Psoas muscle (tissue), 7 donors: ENCODE measurements at regions not wholly inside any gene's neighbourhood (a gene's known extent, or its start where the extent isn't known, plus 50 kb on each side); places are given as distances from the start of the nearest gene placed in this dataset.
"Not testable (repeated sequence)": the region's sequence is repeated elsewhere in the genome, so short reads cannot be mapped to it uniquely, and the experiment has no call there.

ENCODE experiments used
- ATAC-seq, 4 donors: fragments of 200-7000 bp; cut with Tn5 transposase; one replicate each; pipeline ENCODE4 v1.9.1; 2020; ENCODE audit warnings: moderate library complexity in 3 of 4, mild to moderate bottlenecking in 2 of 4
- DNase-seq, 2 donors: peaks; one replicate each; pipeline ENCODE4 v3.0.0-alpha.2; 2020
- H3K27ac ChIP-seq: fragments of 200-600 bp; one replicate; pipeline ENCODE4 v1.8.0; 2022
- H3K27me3 ChIP-seq, 3 donors: fragments of 200-600 bp in 1 of 3; one replicate each; pipeline versions ENCODE4 v1.6.1 to v1.8.0; 2013 to 2022; ENCODE audit warnings: low read length in 2 of 3, mild to moderate bottlenecking in 2 of 3, moderate library complexity in 1 of 3; ENCODE audit not compliant: insufficient read depth in 3 of 3
- H3K36me3 ChIP-seq, 2 donors: fragments of 200-600 bp in 1 of 2; one replicate each; pipeline versions ENCODE4 v1.6.1 to v1.8.0; 2013 to 2022; ENCODE audit warnings: low read depth in 1 of 2, mild to moderate bottlenecking in 1 of 2, moderate library complexity in 1 of 2; ENCODE audit not compliant: insufficient read depth in 1 of 2
- H3K4me1 ChIP-seq: fragments of 200-600 bp; one replicate; pipeline ENCODE4 v1.8.0; 2022
- H3K4me3 ChIP-seq: fragments of 200-600 bp; one replicate; pipeline ENCODE4 v1.8.0; 2022; ENCODE audit warnings: mild to moderate bottlenecking
- H3K9me3 ChIP-seq: fragments of 200-600 bp; one replicate; pipeline ENCODE4 v1.8.0; 2022
- CTCF ChIP-seq: fragments of 200-600 bp; IDR thresholded peaks from one replicate; pipeline ENCODE4 v1.8.0; 2022; ENCODE audit warnings: antibody characterized with exemption
- WGBS, 3 donors: extraction: QIAGEN DNeasy Blood & Tissue Kit; methylation state at CpG; one replicate each; pipeline versions ENCODE4 v1.1.6 to v1.1.7; 2013; 5-methylcytosine and 5-hydroxymethylcytosine counted together
- intact Hi-C, 2 donors: fragments of 100-400 bp; cut with DNase I; formaldehyde crosslinking; loops; one replicate each; pipeline versions ENCODE4 v1.11.0 to v1.14.2; 2022
- donor health status: healthy with polysubstance abuse.
- donor health status: DM: no; HTN: no; CAD: no; lungs with moderate emphysema.
- donor health status: Bipolar disorder and iron deficiency.
- donor health status: healthy.
- donor health status: DM: yes; HTN: yes; CAD: no.
- donor health status: DM: no; HTN: no; CAD: no.
- donor health status: DM: yes; HTN: yes; CAD: no.

GRCh38 chr12:94841904-94842610 lies 161.4 kb downstream of the NDUFA12 start:
- Histone ChIP-seq H3K9me3 (no peaks in the 10 kb centered on the region), H3K27ac (no peak overlapping the region), H3K36me3 (no peaks in the 10 kb centered on the region), H3K27me3 (no peaks in the 10 kb centered on the region), H3K4me3 (no peak overlapping the region), H3K4me1 (no peaks in the 10 kb centered on the region)
- WGBS, 3 donors, result 70 to 76% (median 72%) methylated on average over 5 of the region's 5 CpGs
- no peak for ATAC-seq
- intact Hi-C loops, result loop anchor here in 1 of 2 donors (1.0 kb wide), 1 partner anchor 12 kb away; no protein-coding TSS in a partner anchor
- TF ChIP-seq CTCF, result no peak
- DNase-seq, result no peak

GRCh38 chr12:94841177-94841576 lies 162.3 kb downstream of the NDUFA12 start:
- Histone ChIP-seq H3K27me3 (no peaks in the 10 kb centered on the region), H3K36me3 (no peaks in the 10 kb centered on the region), H3K4me1 (no peaks in the 10 kb centered on the region), H3K9me3 (no peaks in the 10 kb centered on the region), H3K27ac (no peak overlapping the region), H3K4me3 (no peak overlapping the region)
- ATAC-seq (no peak), DNase-seq (no peak)
- WGBS, 3 donors, result 41 to 51% (median 45%) methylated on average over 3 of the region's 3 CpGs
- intact Hi-C loops, result loop anchor here in 1 of 2 donors (1.0 kb wide), 1 partner anchor 13 kb away; no protein-coding TSS in a partner anchor
- TF ChIP-seq CTCF, result no peak

- intact Hi-C loops, result no loop called here
- Histone ChIP-seq H3K4me1 (no peaks in the 10 kb centered on the region), H3K27me3 (no peaks in the 10 kb centered on the region), H3K36me3 (no peaks in the 10 kb centered on the region), H3K27ac (no peak overlapping the region), H3K4me3 (no peak overlapping the region), H3K9me3 (no peaks in the 10 kb centered on the region)
- DNase-seq (no peak), ATAC-seq (no peak)
- 93 to 95% (median 93%) methylated on average over 5 of the region's 5 CpGs for WGBS, 3 donors
- no peak for TF ChIP-seq CTCF
These were observed 164.2 kb downstream of the NDUFA12 start for GRCh38 chr12:94839347-94839746.

- peaks cover 11% of the 10 kb centered on the region for H3K4me1 ChIP-seq
- DNase-seq, result peak in 1 of 2 donors; percentile 66
- H3K9me3 ChIP-seq, H3K27ac ChIP-seq, ATAC-seq, H3K27me3 ChIP-seq, H3K4me3 ChIP-seq, H3K36me3 ChIP-seq, intact Hi-C loops: not testable (repeated sequence)
- WGBS, 3 donors, result 92 to 94% (median 93%) methylated on average over 13 of the region's 13 CpGs
These were observed 166.4 kb downstream of the NDUFA12 start for GRCh38 chr12:94836952-94837670.

- no peak overlapping the region for H3K27ac ChIP-seq
These were observed 169.4 kb downstream of the NDUFA12 start for GRCh38 chr12:94834036-94834625.

More at GRCh38 chr12:94834036-94834625, 169.4 kb downstream of the NDUFA12 start:
- Histone ChIP-seq H3K9me3 (no peaks in the 10 kb centered on the region), H3K4me3 (no peak overlapping the region), H3K27me3 (no peaks in the 10 kb centered on the region), H3K4me1 (peaks cover 11% of the 10 kb centered on the region), H3K36me3 (no peaks in the 10 kb centered on the region)
- WGBS, 3 donors, result 95 to 97% (median 95%) methylated on average over 14 of the region's 14 CpGs
- ATAC-seq (no peak), DNase-seq (no peak)
- no peak for TF ChIP-seq CTCF
- intact Hi-C loops, result no loop called here
